Stimulated activated CD8-positive, alpha-beta memory T cell treated with anti-CD3 and anti-CD28 coated beads, Interleukin-12 subunit alpha, Interleukin-12 subunit beta, amount 100 ng/mL, for 4 hours (primary cell): ENCODE measurements at regions not wholly inside any gene's neighbourhood (a gene's known extent, or its start where the extent isn't known, plus 50 kb on each side); places are given as distances from the start of the nearest gene placed in this dataset.
"Not testable (repeated sequence)": the region's sequence is repeated elsewhere in the genome, so short reads cannot be mapped to it uniquely, and the experiment has no call there.

Experiments
- DNase-seq: peaks from one replicate; pipeline ENCODE4 v3.0.0-alpha.2; 2020; ENCODE audit warnings: low read depth

GRCh38 chr15:93360976-93361375 is 272.0 kb upstream of the RGMA start:
- DNase-seq: no peak

- no peak for DNase-seq
Measured at GRCh38 chr15:93360318-93360717, 271.3 kb upstream of the RGMA start.

GRCh38 chr15:93359425-93360131 is 270.6 kb upstream of the RGMA start:
- no peak for DNase-seq

GRCh38 chr15:93359060-93359408 is 270.0 kb upstream of the RGMA start:
- DNase-seq: no peak

- DNase-seq: no peak
Measured at GRCh38 chr15:93358166-93359059, 269.4 kb upstream of the RGMA start.

GRCh38 chr15:93348711-93349545 is 259.9 kb upstream of the RGMA start:
- DNase-seq: no peak

GRCh38 chr15:93347986-93348385 is 259.0 kb upstream of the RGMA start:
- DNase-seq: no peak

GRCh38 chr15:93345981-93346380 is 257.0 kb upstream of the RGMA start:
- DNase-seq: no peak

GRCh38 chr15:93343402-93343801 is 254.4 kb upstream of the RGMA start:
- not testable (repeated sequence) for DNase-seq

- no peak for DNase-seq
Measured at GRCh38 chr15:93341164-93341563, 252.2 kb upstream of the RGMA start.

GRCh38 chr15:93340406-93340805 is 251.4 kb upstream of the RGMA start:
- DNase-seq: no peak

- no peak for DNase-seq
Measured at GRCh38 chr15:93333796-93334195, 244.8 kb upstream of the RGMA start.

GRCh38 chr15:93333126-93333525 is 244.1 kb upstream of the RGMA start:
- not testable (repeated sequence) for DNase-seq

GRCh38 chr15:93332168-93332553 is 243.2 kb upstream of the RGMA start:
- DNase-seq: no peak

- no peak for DNase-seq
Measured at GRCh38 chr15:93331545-93332167, 242.6 kb upstream of the RGMA start.

- no peak for DNase-seq
Measured at GRCh38 chr15:93330912-93331544, 242.0 kb upstream of the RGMA start.

GRCh38 chr15:93327364-93327763 is 238.4 kb upstream of the RGMA start:
- no peak for DNase-seq

GRCh38 chr15:93324186-93324975 is 235.4 kb upstream of the RGMA start:
- no peak for DNase-seq

- no peak for DNase-seq
Measured at GRCh38 chr15:93321881-93322282, 232.9 kb upstream of the RGMA start.

GRCh38 chr15:93319121-93319814 is 230.3 kb upstream of the RGMA start:
- DNase-seq: no peak
